ENCODE measurements at regions not wholly inside any gene's neighbourhood (a gene's known extent, or its start where the extent isn't known, plus 50 kb on each side); places are given as distances from the start of the nearest gene placed in this dataset.

DNA sequence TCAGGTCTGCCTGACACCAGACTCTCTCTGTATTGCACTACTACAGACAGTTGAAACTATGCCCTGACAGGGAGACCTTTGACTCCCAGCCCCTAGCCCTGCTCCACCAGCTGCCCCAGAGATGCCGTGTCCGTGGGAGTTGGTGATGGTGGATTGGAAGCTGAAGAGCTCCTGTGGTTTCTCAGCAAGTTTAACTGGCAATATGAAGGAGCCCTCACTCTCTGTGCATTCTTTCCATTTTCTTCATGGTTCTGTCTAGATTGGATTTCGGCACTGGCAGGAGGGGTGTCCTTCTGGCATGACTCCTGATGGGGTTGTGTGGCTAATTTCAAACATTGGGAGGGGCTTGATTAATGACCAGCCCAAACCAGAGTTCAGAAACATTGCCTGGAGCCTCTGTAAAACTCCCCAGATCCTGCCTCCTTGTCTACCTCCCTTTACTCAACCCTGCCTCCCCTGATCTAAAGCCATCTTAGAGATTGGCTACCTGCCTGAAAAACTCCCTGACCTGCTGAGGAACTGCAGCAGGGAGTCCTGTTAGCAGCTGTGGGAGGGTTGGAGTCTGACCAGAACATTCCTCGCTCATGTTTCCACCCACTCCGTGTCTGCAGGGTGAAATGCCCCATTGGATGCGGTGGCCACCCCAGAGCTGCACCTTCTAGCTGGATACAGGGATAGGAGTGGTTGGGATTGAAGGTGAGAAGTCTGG, 206.9 kb upstream of the SPRED2 start:
- TF ChIP-seq, protein P1, sequence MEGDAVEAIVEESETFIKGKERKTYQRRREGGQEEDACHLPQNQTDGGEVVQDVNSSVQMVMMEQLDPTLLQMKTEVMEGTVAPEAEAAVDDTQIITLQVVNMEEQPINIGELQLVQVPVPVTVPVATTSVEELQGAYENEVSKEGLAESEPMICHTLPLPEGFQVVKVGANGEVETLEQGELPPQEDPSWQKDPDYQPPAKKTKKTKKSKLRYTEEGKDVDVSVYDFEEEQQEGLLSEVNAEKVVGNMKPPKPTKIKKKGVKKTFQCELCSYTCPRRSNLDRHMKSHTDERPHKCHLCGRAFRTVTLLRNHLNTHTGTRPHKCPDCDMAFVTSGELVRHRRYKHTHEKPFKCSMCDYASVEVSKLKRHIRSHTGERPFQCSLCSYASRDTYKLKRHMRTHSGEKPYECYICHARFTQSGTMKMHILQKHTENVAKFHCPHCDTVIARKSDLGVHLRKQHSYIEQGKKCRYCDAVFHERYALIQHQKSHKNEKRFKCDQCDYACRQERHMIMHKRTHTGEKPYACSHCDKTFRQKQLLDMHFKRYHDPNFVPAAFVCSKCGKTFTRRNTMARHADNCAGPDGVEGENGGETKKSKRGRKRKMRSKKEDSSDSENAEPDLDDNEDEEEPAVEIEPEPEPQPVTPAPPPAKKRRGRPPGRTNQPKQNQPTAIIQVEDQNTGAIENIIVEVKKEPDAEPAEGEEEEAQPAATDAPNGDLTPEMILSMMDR (IDR thresholded peaks at IDR 0.05): no peak
- no peak for TF ChIP-seq ZFX (IDR thresholded peaks at IDR 0.05; ENCODE audit: borderline replicate concordance)
